ENCODE measurements at regions not wholly inside any gene's neighbourhood (a gene's known extent, or its start where the extent isn't known, plus 50 kb on each side); places are given as distances from the start of the nearest gene placed in this dataset.

DNA sequence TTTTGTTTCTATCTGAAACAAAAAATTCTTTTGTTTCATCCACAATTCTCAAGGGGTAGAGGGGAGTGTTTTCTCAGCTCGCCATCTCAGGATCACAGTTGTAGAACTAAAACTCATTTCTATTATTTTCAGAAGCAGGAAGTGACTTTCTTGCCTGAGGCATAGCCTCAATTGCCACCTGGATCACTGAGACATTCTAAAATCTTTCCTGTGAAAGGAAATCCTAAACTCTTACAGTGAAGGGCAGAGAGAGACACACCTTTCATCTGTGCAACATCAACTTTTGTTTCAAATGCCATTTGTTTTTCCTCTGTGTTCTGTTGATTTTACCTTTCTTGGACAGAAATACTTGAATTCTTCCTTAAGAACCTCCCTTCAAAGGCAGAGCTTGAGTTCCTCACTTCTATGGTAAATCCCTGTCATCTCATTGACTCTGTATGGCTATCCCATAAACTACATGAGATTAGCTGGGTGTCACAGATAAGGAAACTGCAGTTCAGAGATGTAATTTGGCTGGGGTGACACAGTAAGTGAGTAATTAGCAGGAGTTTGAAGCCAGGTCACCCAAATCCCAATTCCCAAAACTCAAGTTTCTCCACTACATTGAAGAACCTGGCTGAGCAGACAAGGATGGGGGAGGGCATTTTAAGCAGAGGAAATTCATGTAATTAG, 224.4 kb upstream of the HTR2A start:
- TF ChIP-seq CTCF (IDR thresholded peaks at IDR 0.05; ENCODE audit: insufficient read depth, low read depth, low read length): no peak
- TF ChIP-seq EZH2 (IDR thresholded peaks at IDR 0.05; ENCODE audit: insufficient read depth, low read length): no peak

All from astrocyte (in vitro differentiated cells and primary cell).